GM19463 (cell line): ENCODE measurements at regions not wholly inside any gene's neighbourhood (a gene's known extent, or its start where the extent isn't known, plus 50 kb on each side); places are given as distances from the start of the nearest gene placed in this dataset.

Experiments used
- ATAC-seq: cut with Tn5 transposase; IDR thresholded peaks from one replicate; pipeline ENCODE4 v1.9.1; 2021; ENCODE audit warnings: mild to moderate bottlenecking, moderate library complexity; ENCODE audit not compliant: unreplicated experiment

- ATAC-seq = no peak
Observed at GRCh38 chr1:200319148-200319547, 90.7 kb downstream of the ZNF281 start.

GRCh38 chr1:200317236-200317635 is 92.6 kb downstream of the ZNF281 start:
- no peak for ATAC-seq

- ATAC-seq = no peak
Observed at GRCh38 chr1:200316148-200316803, 93.6 kb downstream of the ZNF281 start.

GRCh38 chr1:200314085-200314750 is 95.6 kb downstream of the ZNF281 start:
- ATAC-seq = no peak

GRCh38 chr1:200311256-200311655 is 98.6 kb downstream of the ZNF281 start:
- no peak for ATAC-seq

GRCh38 chr1:200310824-200311223 is 99.0 kb downstream of the ZNF281 start:
- ATAC-seq = no peak

- ATAC-seq = no peak
Observed at GRCh38 chr1:200307755-200308066, 102.1 kb downstream of the ZNF281 start.

GRCh38 chr1:200306944-200307754 is 102.7 kb downstream of the ZNF281 start:
- no peak for ATAC-seq

- ATAC-seq = no peak
Observed at GRCh38 chr1:200305806-200306205, 104.0 kb downstream of the ZNF281 start.

GRCh38 chr1:200304171-200304570 is 105.7 kb downstream of the ZNF281 start:
- ATAC-seq = no peak

- no peak for ATAC-seq
Observed at GRCh38 chr1:200302921-200303290, 106.9 kb downstream of the ZNF281 start.

GRCh38 chr1:200302192-200302920 is 107.5 kb downstream of the ZNF281 start:
- peak; percentile 75 for ATAC-seq

- ATAC-seq = no peak
Observed at GRCh38 chr1:200301152-200301551, 108.7 kb downstream of the ZNF281 start.

GRCh38 chr1:200299571-200299970 is 110.3 kb downstream of the ZNF281 start:
- ATAC-seq = no peak

- no peak for ATAC-seq
Observed at GRCh38 chr1:200298242-200298641, 111.6 kb downstream of the ZNF281 start.

GRCh38 chr1:200296091-200296661 is 113.7 kb downstream of the ZNF281 start:
- no peak for ATAC-seq

GRCh38 chr1:200294241-200294640 is 115.6 kb downstream of the ZNF281 start:
- ATAC-seq = no peak

GRCh38 chr1:200292699-200293098 is 117.1 kb downstream of the ZNF281 start:
- no peak for ATAC-seq

- no peak for ATAC-seq
Observed at GRCh38 chr1:200291106-200291505, 118.7 kb downstream of the ZNF281 start.

GRCh38 chr1:200290010-200290685 is 119.7 kb downstream of the ZNF281 start:
- no peak for ATAC-seq
